HG03571 (cell line): ENCODE measurements at regions not wholly inside any gene's neighbourhood (a gene's known extent, or its start where the extent isn't known, plus 50 kb on each side); places are given as distances from the start of the nearest gene placed in this dataset.
"Not testable (repeated sequence)": the region's sequence is repeated elsewhere in the genome, so short reads cannot be mapped to it uniquely, and the experiment has no call there.

Source experiments
- ATAC-seq: cut with Tn5 transposase; IDR thresholded peaks from one replicate; pipeline ENCODE4 v1.9.1; 2021; ENCODE audit not compliant: unreplicated experiment

- no peak for ATAC-seq
These were observed 607.2 kb downstream of the HTR1B start for GRCh38 chr6:76856065-76856464.

GRCh38 chr6:76852776-76853175, 610.5 kb downstream of the HTR1B start:
- ATAC-seq, result no peak

GRCh38 chr6:76849274-76849970, 613.9 kb downstream of the HTR1B start:
- not testable (repeated sequence) for ATAC-seq

GRCh38 chr6:76843054-76843822, 620.1 kb downstream of the HTR1B start:
- ATAC-seq, result no peak

DNA sequence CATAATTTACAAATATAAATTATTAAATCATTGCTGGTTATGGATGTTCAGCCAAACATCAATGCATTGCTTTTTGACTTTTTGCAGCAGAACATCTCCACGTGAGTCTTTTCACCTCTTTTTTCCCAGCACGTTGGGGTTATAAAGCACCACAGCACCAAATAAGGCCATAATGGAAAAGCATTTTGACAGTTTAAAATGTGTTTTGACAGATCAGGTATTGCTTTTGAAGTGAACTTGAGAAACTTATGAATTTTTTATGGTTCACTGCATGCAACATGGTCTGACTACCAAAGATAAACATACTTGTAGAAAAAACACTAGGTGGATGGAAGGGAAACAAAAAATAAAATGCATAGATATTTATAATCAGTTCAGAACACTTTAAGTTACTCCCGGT, 622.4 kb downstream of the HTR1B start:
- ATAC-seq, result no peak

- ATAC-seq, result no peak
These were observed 623.1 kb downstream of the HTR1B start for GRCh38 chr6:76840041-76840745.

DNA sequence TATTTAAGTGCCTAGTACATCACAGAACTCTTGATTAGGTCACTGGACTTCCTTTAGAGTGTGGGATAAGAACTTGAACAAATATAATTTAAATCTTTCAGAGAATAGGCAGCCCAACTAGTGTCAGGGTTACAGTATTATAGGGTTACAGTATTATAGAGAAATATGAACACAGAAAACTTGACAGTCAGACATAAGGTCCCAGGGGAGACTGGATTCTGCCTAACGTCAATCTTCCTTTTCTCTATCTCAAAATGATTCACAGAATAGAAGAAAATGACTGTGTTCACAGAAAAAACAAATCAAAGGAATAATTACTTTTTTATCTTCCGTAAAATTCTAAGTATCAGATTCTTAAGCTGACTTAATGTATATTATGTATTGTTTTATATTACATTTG, 623.8 kb downstream of the HTR1B start:
- ATAC-seq, result no peak

DNA sequence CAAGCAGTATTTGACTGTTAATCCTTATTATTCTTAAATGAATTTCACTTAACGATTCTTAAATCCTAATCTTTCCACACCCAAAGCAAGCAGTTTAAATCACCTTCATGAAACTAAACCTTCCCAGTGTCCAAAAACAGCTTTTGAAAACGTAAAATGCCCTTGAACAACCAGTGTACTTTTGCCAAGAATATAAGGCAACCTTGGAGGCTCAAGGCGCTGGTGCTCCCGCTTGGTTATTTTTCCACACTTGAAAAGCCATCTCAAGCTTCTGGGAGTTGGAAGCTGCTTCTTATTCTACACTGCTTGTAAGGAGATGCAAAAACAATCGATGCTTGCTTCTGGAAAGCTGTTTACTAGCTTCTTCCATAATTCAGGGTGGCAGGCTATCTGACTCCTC, 625.7 kb downstream of the HTR1B start:
- no peak for ATAC-seq

DNA sequence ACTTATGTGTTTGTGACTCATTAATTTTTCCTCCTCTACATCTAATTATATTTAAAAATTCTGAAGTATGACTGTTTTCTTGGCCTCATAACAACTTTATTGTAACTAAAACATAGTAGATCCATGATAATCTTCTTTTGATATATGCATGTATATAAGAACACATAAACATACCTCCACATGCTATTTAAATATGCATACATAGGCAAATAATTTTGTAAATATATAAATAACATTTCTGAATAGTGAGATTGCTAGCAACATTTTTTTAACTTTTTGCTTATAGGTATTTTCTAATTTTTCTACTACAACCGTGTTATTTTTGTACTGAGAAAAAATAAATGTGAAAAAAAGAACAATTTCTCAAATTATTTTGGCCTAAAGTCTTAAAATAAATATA, 627.6 kb downstream of the HTR1B start:
- no peak for ATAC-seq

DNA sequence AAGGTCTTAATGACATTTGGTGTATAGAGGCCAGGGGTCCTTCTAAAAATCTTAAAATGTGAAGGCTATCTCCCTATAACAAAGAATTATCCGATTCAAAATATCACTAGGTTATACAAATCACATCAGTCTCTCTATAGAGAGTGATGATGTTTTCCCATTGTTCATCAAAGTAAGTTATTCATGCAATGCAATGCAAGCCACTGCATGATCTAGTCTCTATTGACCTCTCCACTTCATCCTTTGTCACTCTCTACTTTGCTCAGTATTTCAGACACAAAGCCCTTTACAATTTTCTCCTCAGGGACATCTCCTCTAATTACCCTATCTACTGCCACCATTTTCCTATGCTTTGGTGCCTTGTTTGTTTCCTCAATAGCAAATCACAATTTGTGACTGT, 628.0 kb downstream of the HTR1B start:
- ATAC-seq, result no peak

GRCh38 chr6:76834399-76834798, 628.9 kb downstream of the HTR1B start:
- ATAC-seq, result no peak

- no peak for ATAC-seq
These were observed 632.0 kb downstream of the HTR1B start for GRCh38 chr6:76831299-76831698.

DNA sequence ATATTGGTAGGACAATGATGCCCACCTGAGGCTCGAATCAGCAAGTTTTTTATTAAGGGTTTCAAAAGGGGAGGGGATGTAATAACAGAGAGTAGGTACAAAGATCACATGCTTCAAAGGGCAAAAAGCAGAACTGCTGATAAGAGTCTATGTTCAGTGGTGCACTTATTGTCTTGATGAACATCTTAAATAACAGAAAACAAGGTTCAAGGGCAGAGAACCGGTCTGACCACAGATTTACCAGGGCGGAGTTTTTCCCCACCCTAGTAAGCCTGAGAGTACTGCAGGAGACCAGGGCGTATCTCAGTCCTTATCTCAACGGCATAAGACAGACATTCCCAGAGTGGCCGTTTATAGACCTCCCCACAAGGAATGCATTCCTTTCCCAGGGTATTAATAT, 639.7 kb downstream of the HTR1B start:
- ATAC-seq, result not testable (repeated sequence)

DNA sequence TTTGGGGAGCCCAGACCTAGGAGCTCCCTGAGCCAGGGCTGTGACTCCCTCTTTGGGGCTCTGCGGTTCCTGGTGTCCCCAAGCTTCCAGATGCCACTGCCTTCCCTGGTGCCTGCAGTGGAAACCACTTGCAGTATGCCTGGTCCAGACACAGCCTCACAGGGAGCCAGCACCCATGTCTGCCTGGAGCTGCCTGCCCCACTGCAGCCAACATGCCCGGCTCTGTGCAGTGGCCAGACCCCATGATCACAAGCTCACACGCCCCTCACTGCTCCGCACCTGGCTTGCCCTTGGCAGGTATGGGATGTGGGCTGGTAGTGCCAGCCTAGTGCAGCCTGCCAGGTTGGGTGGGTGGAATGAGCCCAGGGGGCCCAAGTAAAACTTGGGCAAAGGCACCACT, 644.8 kb downstream of the HTR1B start:
- no peak for ATAC-seq

DNA sequence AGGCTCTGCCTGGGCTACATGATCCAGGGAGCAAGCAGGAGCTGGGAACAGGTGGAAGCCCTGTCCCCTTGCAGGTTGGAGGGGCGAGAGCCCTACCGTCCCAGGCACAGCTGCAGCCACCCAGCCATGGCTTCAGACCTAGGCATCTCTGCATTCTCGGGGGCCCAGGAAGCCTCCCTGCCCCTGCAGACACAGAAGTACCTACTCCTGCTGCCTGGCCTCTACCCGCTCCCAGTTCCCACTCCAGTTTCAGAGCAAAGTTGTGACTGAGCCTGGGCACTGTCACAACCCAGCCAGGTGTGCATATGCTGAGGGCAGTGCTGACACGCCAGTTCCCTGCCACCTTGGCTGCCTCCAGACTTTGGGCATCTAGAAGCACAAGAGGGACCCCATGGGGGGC, 645.9 kb downstream of the HTR1B start:
- ATAC-seq, result no peak

- ATAC-seq, result no peak
These were observed 648.5 kb downstream of the HTR1B start for GRCh38 chr6:76814496-76815458.

GRCh38 chr6:76810286-76810685, 653.0 kb downstream of the HTR1B start:
- ATAC-seq, result no peak

DNA sequence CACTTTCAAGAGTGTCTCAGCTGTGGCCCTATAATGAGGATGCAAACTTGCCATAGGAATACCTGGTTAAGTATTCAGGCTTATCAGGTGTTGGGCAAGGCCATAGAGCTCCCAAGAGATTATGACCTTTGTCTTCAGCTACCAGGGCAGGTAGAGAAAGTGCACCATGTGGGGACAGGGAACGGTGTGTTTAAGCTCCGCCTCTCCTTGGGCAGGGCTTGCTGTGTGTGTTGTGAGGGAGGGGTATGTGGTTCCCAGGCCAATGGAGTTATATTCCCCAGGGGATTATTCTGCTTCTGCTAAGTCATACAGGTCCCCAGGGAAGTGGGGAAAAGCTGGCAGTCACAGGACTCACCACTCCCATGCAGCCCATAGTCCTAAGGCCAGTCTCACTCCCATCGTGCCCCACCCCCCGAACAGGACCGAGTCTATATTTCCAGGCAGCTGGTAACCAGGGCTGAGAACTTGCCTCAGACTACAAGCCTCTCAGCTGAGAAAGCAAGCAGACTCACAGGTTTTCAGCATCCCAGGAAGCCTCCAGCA, 660.2 kb downstream of the HTR1B start:
- ATAC-seq, result no peak

DNA sequence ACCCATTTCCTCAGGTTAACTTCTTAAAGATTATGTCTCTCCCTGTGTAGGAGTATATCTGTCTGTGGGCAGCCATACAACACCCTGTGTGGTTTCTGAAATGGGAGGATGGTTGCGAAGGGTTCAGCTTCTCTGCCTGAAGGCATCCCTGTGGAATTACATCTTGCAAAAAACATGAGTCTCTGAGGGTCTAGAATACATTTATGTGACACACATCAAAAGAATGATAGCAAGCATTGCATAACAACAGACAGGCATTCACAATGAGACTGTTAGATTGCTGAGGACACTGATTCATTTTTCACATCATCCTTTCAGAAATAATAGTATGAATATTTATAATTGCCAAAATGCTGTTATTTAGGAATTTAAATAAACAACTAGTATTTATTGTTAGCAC, 670.9 kb downstream of the HTR1B start:
- ATAC-seq, result no peak

DNA sequence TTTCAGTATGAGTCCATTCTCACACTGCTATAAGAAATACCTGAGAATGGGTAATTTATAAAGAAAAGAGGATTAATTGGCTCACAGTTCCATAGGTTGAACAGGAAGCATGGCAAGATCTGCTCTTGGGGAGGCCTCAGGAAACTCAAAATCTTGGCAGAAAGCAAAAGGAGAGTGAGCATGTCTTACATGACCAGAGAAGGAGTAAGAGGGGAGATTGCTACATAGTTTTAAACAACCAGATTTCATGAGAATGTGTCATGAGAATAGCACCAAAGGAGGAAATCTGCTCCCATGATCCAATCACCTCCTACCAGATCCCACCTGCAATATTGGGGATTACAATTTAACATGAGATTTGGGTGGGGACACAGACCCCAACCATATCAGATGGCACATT, 672.4 kb downstream of the HTR1B start:
- ATAC-seq, result no peak
